C4-2B (cell line): ENCODE measurements at regions not wholly inside any gene's neighbourhood (a gene's known extent, or its start where the extent isn't known, plus 50 kb on each side); places are given as distances from the start of the nearest gene placed in this dataset.

Source experiments
- H3K27ac ChIP-seq: fragments of 450-650 bp; 2 replicates; pipeline ENCODE4 v1.5.1; 2017
- ZFX ChIP-seq: fragments of 450-650 bp; IDR thresholded peaks from 2 replicates; pipeline ENCODE4 v1.6.1; 2017
- TF ChIP-seq, protein P1 (sequence below): fragments of 450-650 bp; conservative IDR thresholded peaks from 2 replicates; pipeline ENCODE4 v1.5.1; 2017; ENCODE audit warnings: mild to moderate bottlenecking

DNA sequence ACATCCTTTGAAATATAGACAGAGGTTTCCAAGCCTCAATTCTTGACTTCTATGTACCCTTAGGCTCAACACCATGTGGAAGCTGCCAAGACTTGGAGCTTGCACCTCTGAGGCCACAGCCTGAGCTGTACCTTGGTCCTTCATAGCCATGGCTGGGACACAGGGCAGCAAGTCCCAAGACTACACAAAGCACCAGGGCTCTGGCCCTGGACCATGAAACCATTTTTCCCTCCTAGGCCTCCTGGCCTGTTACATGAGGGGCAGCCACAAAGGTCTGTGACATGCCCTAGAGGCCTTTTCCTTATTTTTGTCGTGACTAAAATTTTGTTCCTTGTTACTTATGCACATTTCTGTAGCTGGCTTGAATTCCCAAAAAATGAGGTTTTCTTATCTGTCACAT lies 953.1 kb upstream of the ADGRL4 start:
- no peak overlapping the region for H3K27ac ChIP-seq
- no peak for TF ChIP-seq ZFX
- TF ChIP-seq, protein P1, sequence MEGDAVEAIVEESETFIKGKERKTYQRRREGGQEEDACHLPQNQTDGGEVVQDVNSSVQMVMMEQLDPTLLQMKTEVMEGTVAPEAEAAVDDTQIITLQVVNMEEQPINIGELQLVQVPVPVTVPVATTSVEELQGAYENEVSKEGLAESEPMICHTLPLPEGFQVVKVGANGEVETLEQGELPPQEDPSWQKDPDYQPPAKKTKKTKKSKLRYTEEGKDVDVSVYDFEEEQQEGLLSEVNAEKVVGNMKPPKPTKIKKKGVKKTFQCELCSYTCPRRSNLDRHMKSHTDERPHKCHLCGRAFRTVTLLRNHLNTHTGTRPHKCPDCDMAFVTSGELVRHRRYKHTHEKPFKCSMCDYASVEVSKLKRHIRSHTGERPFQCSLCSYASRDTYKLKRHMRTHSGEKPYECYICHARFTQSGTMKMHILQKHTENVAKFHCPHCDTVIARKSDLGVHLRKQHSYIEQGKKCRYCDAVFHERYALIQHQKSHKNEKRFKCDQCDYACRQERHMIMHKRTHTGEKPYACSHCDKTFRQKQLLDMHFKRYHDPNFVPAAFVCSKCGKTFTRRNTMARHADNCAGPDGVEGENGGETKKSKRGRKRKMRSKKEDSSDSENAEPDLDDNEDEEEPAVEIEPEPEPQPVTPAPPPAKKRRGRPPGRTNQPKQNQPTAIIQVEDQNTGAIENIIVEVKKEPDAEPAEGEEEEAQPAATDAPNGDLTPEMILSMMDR, result no peak

DNA sequence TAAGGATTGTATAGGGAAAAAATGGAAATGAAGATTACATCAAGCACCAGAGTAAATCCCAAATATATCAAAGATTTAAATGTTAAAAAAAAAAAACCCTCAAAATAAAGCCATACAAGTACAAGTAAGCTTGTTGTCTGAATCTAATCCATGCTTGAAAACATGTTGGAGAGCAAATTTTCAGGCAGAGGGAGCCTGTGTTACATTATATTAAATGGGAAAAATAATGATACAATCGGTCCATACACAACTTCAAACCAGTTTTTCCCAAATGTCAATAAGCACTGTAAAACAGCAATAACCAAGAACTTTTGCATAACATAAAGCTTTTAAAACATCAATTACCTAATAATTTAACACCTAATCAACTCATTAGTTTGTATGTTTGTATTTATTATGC lies 949.4 kb upstream of the ADGRL4 start:
- no peak for TF ChIP-seq ZFX
- TF ChIP-seq, protein P1, result 0 out of 2 replicates have a peak, but pooled peaks have one; percentile 12
- H3K27ac ChIP-seq, result no peak overlapping the region

DNA sequence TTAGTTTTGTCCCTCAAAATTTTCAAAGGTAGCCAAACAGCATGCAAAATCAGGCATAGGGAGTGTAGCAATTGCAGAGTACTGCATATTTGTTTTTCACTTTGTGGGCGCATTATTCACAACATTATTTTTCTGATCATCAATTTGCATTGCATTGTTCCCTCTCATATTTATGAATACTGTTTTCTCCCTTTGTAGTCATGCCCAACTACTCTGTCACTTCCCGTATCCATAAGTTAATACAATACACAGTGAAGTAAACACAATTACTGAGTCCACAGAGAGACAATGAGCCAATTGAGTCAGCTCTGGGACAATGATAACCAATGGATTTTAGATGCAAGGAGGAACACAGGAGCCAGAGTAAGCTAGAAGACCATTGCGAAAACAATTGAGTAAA lies 944.0 kb upstream of the ADGRL4 start:
- no peak for TF ChIP-seq ZFX
- TF ChIP-seq, protein P1, result no peak
- H3K27ac ChIP-seq, result no peak overlapping the region

DNA sequence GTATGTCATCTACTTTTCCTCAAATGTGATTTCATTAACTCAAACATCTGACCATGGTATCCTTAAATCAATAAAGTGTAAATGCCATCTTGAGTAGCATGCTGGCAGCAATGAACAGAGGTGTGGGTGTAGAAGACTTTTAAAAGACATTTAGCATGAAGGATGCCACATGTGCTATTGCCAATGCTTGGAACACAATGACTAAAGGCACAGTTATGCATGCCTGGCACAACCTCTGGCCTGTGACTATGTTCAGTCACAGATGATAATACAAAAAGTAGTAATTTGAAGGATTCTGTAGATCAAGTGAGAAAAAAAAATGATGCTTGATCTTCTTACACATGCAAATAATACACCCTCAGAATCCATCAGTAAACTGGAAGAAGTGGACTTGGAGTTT lies 938.9 kb upstream of the ADGRL4 start:
- TF ChIP-seq ZFX, result no peak
- TF ChIP-seq, protein P1, result no peak

DNA sequence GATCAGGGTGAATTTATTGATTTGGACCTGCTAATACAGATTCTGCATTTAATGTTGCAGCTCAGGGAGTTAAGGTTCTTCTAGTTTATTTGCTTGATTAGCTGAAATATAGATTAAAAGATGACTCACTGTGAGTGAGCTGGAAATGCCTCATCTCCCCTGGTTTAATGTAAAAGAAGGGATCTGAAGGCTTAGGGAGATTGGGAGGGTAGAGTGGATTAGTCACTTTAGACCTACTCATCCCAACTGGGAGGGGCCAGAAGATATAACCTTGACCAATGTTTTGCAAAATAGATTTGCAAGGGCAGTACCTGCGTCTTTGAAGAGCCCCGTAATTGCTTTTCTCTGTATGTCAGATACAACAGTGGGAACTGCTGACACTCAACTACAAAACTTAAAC lies 922.8 kb upstream of the ADGRL4 start:
- no peak overlapping the region for H3K27ac ChIP-seq
- no peak for TF ChIP-seq ZFX
- TF ChIP-seq, protein P1, result no peak

More for the DNA sequence above, 938.9 kb upstream of the ADGRL4 start:
- H3K27ac ChIP-seq, result no peak overlapping the region

DNA sequence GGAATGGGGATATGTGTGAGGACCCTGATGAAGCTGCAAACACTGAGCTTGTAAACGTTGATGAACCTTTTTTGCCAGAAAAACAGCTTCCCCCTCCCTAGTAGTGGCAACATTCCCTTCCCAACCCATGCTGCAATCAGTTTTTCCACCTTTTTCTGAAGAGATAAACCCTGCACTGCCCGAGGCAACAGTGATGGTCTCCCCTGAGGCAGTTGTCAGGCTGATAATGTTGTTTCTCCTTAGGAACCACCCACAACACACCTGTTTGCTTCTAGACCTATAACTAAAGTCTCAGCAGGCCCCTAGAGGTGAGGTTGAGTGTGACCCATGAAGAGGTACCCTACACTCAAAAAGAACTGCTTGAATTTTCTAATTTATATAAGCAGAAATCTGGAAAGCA lies 922.4 kb upstream of the ADGRL4 start:
- no peak for TF ChIP-seq ZFX
- TF ChIP-seq, protein P1, result no peak
- H3K27ac ChIP-seq, result no peak overlapping the region

DNA sequence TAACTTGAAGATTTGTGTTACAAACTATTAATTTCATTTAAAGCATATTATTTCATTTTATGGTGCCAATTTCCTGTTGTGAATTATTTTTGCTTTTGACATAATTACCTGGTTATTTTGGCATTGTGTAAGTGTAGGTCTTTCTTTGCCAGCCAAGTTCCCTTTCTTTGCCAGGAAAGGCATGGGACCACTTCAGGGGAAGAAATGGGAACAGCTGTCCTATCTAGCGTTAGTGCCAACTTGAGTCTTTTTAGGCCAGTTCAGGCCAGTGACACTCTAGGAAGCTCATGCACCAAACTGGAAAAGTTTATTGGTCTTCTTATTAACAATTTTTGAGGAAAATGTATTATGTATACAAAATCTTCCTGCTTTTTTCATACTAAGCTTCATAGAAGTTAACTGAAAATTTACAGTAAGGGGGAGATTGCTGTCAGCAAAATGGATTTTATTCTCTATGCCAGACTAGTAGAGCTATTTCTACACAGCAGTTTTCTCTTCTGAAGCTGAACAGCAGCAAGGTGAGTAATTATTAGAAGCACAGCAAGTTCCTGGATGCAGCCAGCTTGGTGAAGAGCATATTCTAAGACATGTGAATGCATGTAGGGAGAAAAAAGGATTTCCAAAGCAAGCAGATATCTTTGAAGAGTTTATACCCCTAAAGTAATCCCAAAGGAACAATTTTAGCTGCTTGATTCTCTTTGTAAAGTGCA lies 914.6 kb upstream of the ADGRL4 start:
- TF ChIP-seq, protein P1, result no peak
- TF ChIP-seq ZFX, result no peak
- no peak overlapping the region for H3K27ac ChIP-seq
